GM19035 (cell line): ENCODE measurements at regions not wholly inside any gene's neighbourhood (a gene's known extent, or its start where the extent isn't known, plus 50 kb on each side); places are given as distances from the start of the nearest gene placed in this dataset.
"Not testable (repeated sequence)": the region's sequence is repeated elsewhere in the genome, so short reads cannot be mapped to it uniquely, and the experiment has no call there.

Source experiments
- ATAC-seq: cut with Tn5 transposase; IDR thresholded peaks from one replicate; pipeline ENCODE4 v1.9.1; 2021; ENCODE audit not compliant: unreplicated experiment

- no peak for ATAC-seq
Measured at GRCh38 chr3:190193210-190193609, 72.5 kb upstream of the P3H2 start.

GRCh38 chr3:190192739-190193138 is 72.0 kb upstream of the P3H2 start:
- no peak for ATAC-seq

- ATAC-seq: no peak
Measured at GRCh38 chr3:190192087-190192486, 71.4 kb upstream of the P3H2 start.

GRCh38 chr3:190188197-190188596 is 67.5 kb upstream of the P3H2 start:
- no peak for ATAC-seq

- no peak for ATAC-seq
Measured at GRCh38 chr3:190183121-190183520, 62.4 kb upstream of the P3H2 start.

- ATAC-seq: no peak
Measured at GRCh38 chr3:190182418-190183043, 61.8 kb upstream of the P3H2 start.

GRCh38 chr3:190180268-190180667 is 59.6 kb upstream of the P3H2 start:
- no peak for ATAC-seq

GRCh38 chr3:190178779-190179178 is 58.1 kb upstream of the P3H2 start:
- ATAC-seq: no peak

GRCh38 chr3:190176933-190177525 is 56.3 kb upstream of the P3H2 start:
- ATAC-seq: not testable (repeated sequence)

GRCh38 chr3:190176106-190176505 is 55.4 kb upstream of the P3H2 start:
- ATAC-seq: not testable (repeated sequence)

GRCh38 chr3:190175490-190175889 is 54.8 kb upstream of the P3H2 start:
- ATAC-seq: no peak

GRCh38 chr3:190174471-190174870 is 53.8 kb upstream of the P3H2 start:
- no peak for ATAC-seq

- ATAC-seq: no peak
Measured at GRCh38 chr3:190173426-190173825, 52.7 kb upstream of the P3H2 start.

- ATAC-seq: no peak
Measured at GRCh38 chr3:190172751-190173150, 52.1 kb upstream of the P3H2 start.
